NB4 (cell line): ENCODE measurements at regions not wholly inside any gene's neighbourhood (a gene's known extent, or its start where the extent isn't known, plus 50 kb on each side); places are given as distances from the start of the nearest gene placed in this dataset.

ENCODE experiments used
- CTCF ChIP-seq: IDR thresholded peaks from one replicate; pipeline ENCODE4 v1.5.1; 2012; ENCODE audit warnings: low read depth, low read length
- MAX ChIP-seq: IDR thresholded peaks from 2 replicates; pipeline ENCODE4 v1.6.1; 2011; ENCODE audit warnings: low read depth, low read length
- MYC ChIP-seq: IDR thresholded peaks from 2 replicates; pipeline ENCODE4 v1.6.1; 2011; ENCODE audit warnings: low read depth, low read length
- POLR2A ChIP-seq: IDR thresholded peaks from 2 replicates; pipeline ENCODE4 v1.6.1; 2011; ENCODE audit warnings: mild to moderate bottlenecking; ENCODE audit not compliant: insufficient read length; ENCODE audit errors: extremely low read depth

GRCh38 chr7:65235586-65235985, 138.1 kb upstream of the ZNF92 start:
- TF ChIP-seq CTCF (no peak), MAX (no peak), MYC (no peak), POLR2A (no peak)
